HEK293 (cell line): ENCODE measurements at regions not wholly inside any gene's neighbourhood (a gene's known extent, or its start where the extent isn't known, plus 50 kb on each side); places are given as distances from the start of the nearest gene placed in this dataset.

Experiments
- CTCF ChIA-PET: fragments of 350-600 bp; formaldehyde crosslinking; extraction: SDS; loops from one replicate; lab custom pipeline; 2021; ENCODE audit warnings: antibody characterized with exemption; lab: Yijun Ruan, JAX
- POLR2A ChIA-PET: fragments of 300-600 bp; formaldehyde crosslinking; extraction: SDS; loops from one replicate; lab custom pipeline; 2020; ENCODE audit warnings: antibody characterized with exemption, inconsistent platforms; lab: Yijun Ruan, JAX
- H3K27ac ChIP-seq: fragments of 200-500 bp; sonication (Bioruptor generic); 2 replicates; pipeline ENCODE4 v1.5.1; 2014; ENCODE audit warnings: low read depth, low read length, control low read depth, inconsistent platforms; ENCODE audit errors: extremely low read depth
- H3K36me3 ChIP-seq, 2 experiments: fragments of 200-500 bp in 1 of 2; sonication (Bioruptor generic) in 1 of 2; 1 replicate in 1 of 2; 2 replicates in 1 of 2; pipeline ENCODE4 v1.5.1; 2014 to 2017; ENCODE audit warnings: inconsistent platforms in 2 of 2, low read length in 2 of 2; ENCODE audit not compliant: control insufficient read depth in 2 of 2, insufficient read depth in 1 of 2
- H3K4me1 ChIP-seq: fragments of 200-500 bp; sonication (Bioruptor generic); 2 replicates; pipeline ENCODE4 v1.5.1; 2014; ENCODE audit warnings: mild to moderate bottlenecking, low read length, inconsistent platforms; ENCODE audit not compliant: control insufficient read depth, insufficient read depth
- H3K4me3 ChIP-seq: 2 replicates; pipeline ENCODE4 v1.5.1; 2011; ENCODE audit warnings: low read depth, mild to moderate bottlenecking, control low read depth, low read length, moderate library complexity
- H3K9me3 ChIP-seq: fragments of 200-500 bp; sonication (Bioruptor generic); 2 replicates; pipeline ENCODE4 v1.5.1; 2014; ENCODE audit warnings: low read depth, low read length, inconsistent platforms; ENCODE audit not compliant: control insufficient read depth, insufficient read depth
- AEBP2 ChIP-seq: fragments of 450-650 bp; formaldehyde crosslinking; IDR thresholded peaks from 2 replicates; pipeline ENCODE4 v1.5.1; 2016; ENCODE audit warnings: missing biosample characterization, missing genetic modification characterization, borderline replicate concordance
- BCL11A ChIP-seq: fragments of 450-650 bp; formaldehyde crosslinking; IDR thresholded peaks from 2 replicates; pipeline ENCODE4 v1.5.1; 2016; ENCODE audit warnings: low read depth, missing biosample characterization, missing genetic modification characterization
- BCL11B ChIP-seq: fragments of 450-650 bp; formaldehyde crosslinking; IDR thresholded peaks from 2 replicates; pipeline ENCODE4 v1.5.1; 2016; ENCODE audit warnings: low read depth, missing biosample characterization, missing genetic modification characterization
- HOXC10 ChIP-seq: sonication (generic); formaldehyde crosslinking; IDR thresholded peaks from 2 replicates; pipeline ENCODE4 v1.8.1; 2023; ENCODE audit warnings: mild to moderate bottlenecking, missing genetic modification reagents
- KLF9 ChIP-seq: fragments of 450-650 bp; formaldehyde crosslinking; IDR thresholded peaks from 2 replicates; pipeline ENCODE4 v1.5.1; 2016; ENCODE audit warnings: missing biosample characterization, missing genetic modification characterization, low read depth
- SALL2 ChIP-seq: fragments of 450-650 bp; formaldehyde crosslinking; IDR thresholded peaks from 2 replicates; pipeline ENCODE4 v1.5.0; 2017; ENCODE audit warnings: missing biosample characterization, mild to moderate bottlenecking, missing genetic modification characterization, borderline replicate concordance
- SP7 ChIP-seq: fragments of 450-650 bp; formaldehyde crosslinking; IDR thresholded peaks from 2 replicates; pipeline ENCODE4 v1.5.1; 2016; ENCODE audit warnings: missing biosample characterization, missing genetic modification characterization
- TRIM28 ChIP-seq: IDR thresholded peaks from 2 replicates; pipeline ENCODE4 v1.6.1; 2011; ENCODE audit warnings: low read length, control low read depth, borderline replicate concordance
- YY2 ChIP-seq: fragments of 450-650 bp; formaldehyde crosslinking; IDR thresholded peaks from 2 replicates; pipeline ENCODE4 v1.5.1; 2016; ENCODE audit warnings: missing biosample characterization, missing genetic modification characterization
- ZNF132 ChIP-seq: fragments of 450-650 bp; formaldehyde crosslinking; IDR thresholded peaks from 2 replicates; pipeline ENCODE4 v1.5.1; 2017; ENCODE audit warnings: missing biosample characterization, missing genetic modification characterization, borderline replicate concordance
- ZNF174 ChIP-seq: fragments of 450-650 bp; formaldehyde crosslinking; IDR thresholded peaks from 2 replicates; pipeline ENCODE4 v1.5.0; 2017; ENCODE audit warnings: missing biosample characterization, mild to moderate bottlenecking, missing genetic modification characterization
- ZNF175 ChIP-seq: fragments of 450-650 bp; formaldehyde crosslinking; IDR thresholded peaks from 2 replicates; pipeline ENCODE4 v1.5.1; 2016; ENCODE audit warnings: missing biosample characterization, missing genetic modification characterization
- ZNF24 ChIP-seq: fragments of 450-650 bp; formaldehyde crosslinking; IDR thresholded peaks from 2 replicates; pipeline ENCODE4 v1.5.1; 2016; ENCODE audit warnings: missing biosample characterization, missing genetic modification characterization
- ZNF280D ChIP-seq: fragments of 450-650 bp; formaldehyde crosslinking; IDR thresholded peaks from 2 replicates; pipeline ENCODE4 v1.5.1; 2016; ENCODE audit warnings: missing biosample characterization, missing genetic modification characterization
- ZNF394 ChIP-seq: fragments of 450-650 bp; formaldehyde crosslinking; IDR thresholded peaks from 2 replicates; pipeline ENCODE4 v1.5.1; 2016; ENCODE audit warnings: missing biosample characterization, missing genetic modification characterization, mild to moderate bottlenecking, moderate library complexity, borderline replicate concordance
- ZNF529 ChIP-seq: fragments of 450-650 bp; formaldehyde crosslinking; IDR thresholded peaks from 2 replicates; pipeline ENCODE4 v1.5.1; 2017; ENCODE audit warnings: missing genetic modification characterization, missing biosample characterization; ENCODE audit not compliant: insufficient replicate concordance
- ZNF555 ChIP-seq: fragments of 450-650 bp; formaldehyde crosslinking; conservative IDR thresholded peaks from 2 replicates; pipeline ENCODE4 v1.5.1; 2017; ENCODE audit warnings: missing biosample characterization, mild to moderate bottlenecking, missing genetic modification characterization, inconsistent platforms
- ZNF558 ChIP-seq: fragments of 450-650 bp; formaldehyde crosslinking; IDR thresholded peaks from 2 replicates; pipeline ENCODE4 v1.5.1; 2016; ENCODE audit warnings: missing biosample characterization, missing genetic modification characterization
- ZNF645 ChIP-seq: fragments of 450-650 bp; formaldehyde crosslinking; IDR thresholded peaks from 2 replicates; pipeline ENCODE4; 2016; ENCODE audit warnings: missing biosample characterization, missing genetic modification characterization
- ZNF664 ChIP-seq: fragments of 450-650 bp; formaldehyde crosslinking; IDR thresholded peaks from 2 replicates; pipeline ENCODE4 v1.5.1; 2016; ENCODE audit warnings: missing biosample characterization, missing genetic modification characterization
- ZSCAN5A ChIP-seq: fragments of 450-650 bp; formaldehyde crosslinking; IDR thresholded peaks from 2 replicates; pipeline ENCODE4 v1.5.1; 2016; ENCODE audit warnings: missing biosample characterization, missing genetic modification characterization

GRCh38 chr1:79109445-79109844 lies 102.9 kb upstream of the ADGRL4 start (continued):
- TF ChIP-seq ZNF280D (no peak), ZNF175 (tag by site-specific recombination) (no peak), BCL11B (tag by site-specific recombination) (no peak), AEBP2 (no peak)

- H3K9me3 ChIP-seq = no peaks in the 10 kb centered on the region
- ChIA-PET CTCF (interaction anchor here (0.6 kb wide), 1 partner anchor 35 kb away, joined by 3 read pairs; no protein-coding TSS in a partner anchor), POLR2A (no interaction called here)
- no peak for TF ChIP-seq ZNF555
- TF ChIP-seq ZNF529 = no peak
- TF ChIP-seq ZNF645 (tag by site-specific recombination) = no peak
- TF ChIP-seq YY2 = no peak
- no peak for TF ChIP-seq ZNF24 (tag by site-specific recombination)
- no peak for TF ChIP-seq ZNF558
- TF ChIP-seq KLF9 (tag by site-specific recombination) = no peak
- TF ChIP-seq SP7 (tag by site-specific recombination) = no peak
- no peak for TF ChIP-seq ZNF174 (tag by site-specific recombination)
- TF ChIP-seq SALL2 = no peak
- no peak for TF ChIP-seq ZNF132 (tag by site-specific recombination)
- no peak for TF ChIP-seq BCL11A (tag by site-specific recombination)
- TF ChIP-seq ZNF664 (tag by site-specific recombination) = no peak
- TF ChIP-seq TRIM28 = no peak
- no peak for TF ChIP-seq ZSCAN5A (tag by site-specific recombination)
- no peak for TF ChIP-seq HOXC10
- no peak for TF ChIP-seq ZNF394 (tag by site-specific recombination)
- H3K36me3 ChIP-seq = no peaks in the 10 kb centered on the region
- H3K27ac ChIP-seq = no peak overlapping the region
- H3K4me3 ChIP-seq = no peak overlapping the region
- no peaks in the 10 kb centered on the region for H3K4me1 ChIP-seq
Observed at GRCh38 chr1:79105500-79105899, 99.0 kb upstream of the ADGRL4 start.
